HUDEP-2 (cell line): ENCODE measurements at regions not wholly inside any gene's neighbourhood (a gene's known extent, or its start where the extent isn't known, plus 50 kb on each side); places are given as distances from the start of the nearest gene placed in this dataset.
"Not testable (repeated sequence)": the region's sequence is repeated elsewhere in the genome, so short reads cannot be mapped to it uniquely, and the experiment has no call there.

ENCODE experiments used
- DNase-seq, 76 experiments: peaks; one replicate each; lab custom pipeline; 2025; ENCODE audit not compliant: unreplicated experiment in 76 of 76; lab: John Stamatoyannopoulos, UW

GRCh38 chr1:209076688-209077087, 506.8 kb upstream of the CAMK1G start:
- DNase-seq = peak in 8 of 76 experiments; percentile 2 to 28 (median 18)

DNA sequence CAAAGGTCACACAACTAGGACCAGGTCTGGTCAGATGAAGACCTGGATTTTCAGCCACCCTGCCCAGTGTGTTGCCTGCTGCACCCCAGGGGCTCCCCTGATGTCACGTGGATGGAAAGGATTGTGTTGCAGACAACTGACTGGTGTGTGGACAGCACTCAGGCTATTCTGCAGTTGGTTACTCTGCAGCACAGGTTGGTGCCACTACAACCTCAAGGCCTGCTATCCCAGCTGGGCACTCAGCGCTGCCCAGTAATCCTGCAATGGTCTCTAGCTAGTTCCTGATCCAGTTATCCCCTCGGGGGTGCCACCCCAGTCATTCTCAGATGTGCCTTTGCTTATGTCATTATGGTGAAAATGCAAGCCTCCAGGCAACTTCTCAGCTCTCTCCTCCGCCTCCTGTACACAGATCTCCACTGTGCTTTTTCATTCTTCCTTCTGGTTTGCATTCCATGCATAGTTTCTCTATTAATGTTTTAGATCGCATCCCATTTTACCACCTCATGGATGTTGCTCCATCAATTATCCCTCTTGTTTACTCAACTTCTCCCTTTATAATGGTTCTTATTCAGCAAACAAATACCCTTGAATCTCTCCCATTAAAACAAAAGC, 503.2 kb upstream of the CAMK1G start:
- DNase-seq = no peak

DNA sequence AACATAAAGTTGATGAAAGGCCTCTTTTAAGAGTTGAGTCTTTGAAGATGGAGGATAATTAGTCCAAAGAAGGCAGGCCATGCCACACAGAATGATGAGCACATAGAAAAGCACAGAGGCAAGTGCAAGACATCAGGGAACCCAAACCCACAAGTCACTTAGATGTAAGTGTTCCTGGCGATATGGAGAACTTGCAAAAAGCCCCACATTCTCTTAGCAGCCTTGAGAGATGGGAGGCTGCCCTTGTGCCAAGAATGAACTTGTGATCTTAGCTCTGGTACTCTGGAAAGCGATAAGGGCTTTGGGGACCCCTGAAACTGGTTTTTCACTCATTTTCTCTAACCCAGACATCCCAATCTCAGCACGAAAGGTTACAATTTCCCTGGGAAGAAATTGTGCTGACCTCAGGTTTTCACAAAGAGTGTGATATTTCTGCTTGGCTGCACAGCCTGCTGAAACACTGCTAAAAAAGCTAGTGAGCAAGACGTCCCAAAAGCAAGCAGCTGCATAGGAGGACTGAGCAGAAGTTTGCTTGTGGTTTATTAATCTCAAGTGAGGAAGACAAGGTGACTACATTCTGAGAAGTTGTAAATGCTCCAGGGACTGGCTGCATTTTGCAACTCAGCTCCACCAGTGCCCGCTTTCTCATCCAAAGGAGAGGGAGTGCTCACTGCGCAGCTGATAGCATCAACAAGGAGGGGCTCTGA, 496.9 kb upstream of the CAMK1G start:
- no peak for DNase-seq

DNA sequence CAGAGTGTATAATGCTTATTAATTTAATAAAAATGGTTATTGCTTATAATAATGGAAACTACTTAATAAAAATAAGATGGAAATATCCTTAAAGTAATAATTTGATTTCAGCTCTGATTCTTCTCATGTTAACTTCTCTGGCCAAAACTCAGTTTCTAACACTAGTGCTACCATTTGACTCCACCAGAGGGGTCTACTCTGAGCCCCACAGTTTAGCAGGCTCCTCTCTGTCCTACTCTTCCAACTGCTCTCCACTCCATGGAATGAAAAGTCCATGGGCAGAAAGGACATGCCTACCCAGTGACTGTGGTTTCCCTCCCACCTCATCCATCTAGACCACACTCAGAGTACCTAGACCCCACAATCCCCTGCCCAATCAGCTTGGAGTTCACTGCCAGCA, 489.1 kb upstream of the CAMK1G start:
- no peak for DNase-seq

DNA sequence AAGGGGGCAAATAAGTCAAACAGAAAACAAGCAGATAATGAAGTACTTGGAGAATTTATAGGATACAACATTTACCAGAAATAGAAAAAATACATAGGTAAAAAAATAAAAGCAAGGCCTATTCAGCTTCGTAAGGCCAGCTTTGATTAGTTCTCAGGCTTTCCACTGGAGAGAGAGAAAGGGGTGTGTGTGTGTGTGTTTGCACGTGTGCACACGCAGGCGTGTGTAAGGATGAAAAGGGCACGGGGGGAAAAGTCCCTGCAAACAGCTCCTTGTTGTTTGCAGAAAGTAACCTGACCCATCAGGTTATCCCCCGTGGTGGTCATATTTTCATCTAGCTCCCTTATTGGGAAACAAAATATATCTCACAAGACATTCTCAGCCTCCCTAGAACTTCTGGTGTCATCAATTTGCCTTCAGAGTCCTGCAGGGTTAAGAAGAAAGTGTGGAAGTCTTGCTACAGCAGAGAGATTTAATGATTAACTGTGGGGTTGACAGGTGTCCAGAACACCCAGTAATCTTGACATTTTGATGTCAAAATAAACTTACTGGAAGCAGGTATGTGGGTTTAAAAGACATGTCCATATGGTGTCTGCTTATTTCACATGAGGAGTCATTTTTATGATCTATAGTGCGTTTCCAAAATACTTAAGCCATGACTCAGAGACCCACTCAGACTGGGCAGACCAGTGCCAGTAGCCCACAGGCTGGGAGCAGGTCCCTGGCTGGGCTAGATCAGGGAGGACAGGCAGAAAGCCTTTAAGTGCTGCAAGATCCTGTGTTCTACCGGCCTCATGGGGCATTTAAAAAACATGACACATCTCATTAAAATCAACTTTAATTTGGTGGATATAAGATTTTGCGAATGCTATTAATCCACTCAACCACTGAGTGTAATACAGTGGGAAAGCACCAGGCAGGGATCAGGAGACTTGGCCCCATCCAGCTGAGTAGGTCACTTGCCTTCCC, 487.6 kb upstream of the CAMK1G start:
- DNase-seq = no peak

GRCh38 chr1:209100460-209100859, 483.1 kb upstream of the CAMK1G start:
- no peak for DNase-seq

DNA sequence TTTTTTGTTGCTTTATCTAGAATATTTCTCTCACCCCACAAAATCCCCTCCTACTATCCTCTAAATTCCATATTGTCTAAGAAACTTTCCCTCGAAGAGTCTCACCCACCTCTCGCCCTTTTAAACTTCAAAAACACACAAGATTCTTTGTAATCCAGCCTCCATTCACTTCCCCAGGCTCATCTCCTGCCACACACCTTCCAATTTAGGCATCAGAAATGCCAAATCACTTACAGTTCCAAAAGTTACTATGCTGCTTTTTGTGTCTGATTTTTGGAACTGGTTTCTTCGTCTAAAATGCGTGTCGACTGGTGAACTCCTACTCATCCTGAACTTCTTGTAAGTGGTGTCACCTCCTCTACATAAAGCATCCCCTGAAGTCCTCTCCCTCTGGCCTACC, 482.4 kb upstream of the CAMK1G start:
- DNase-seq = no peak

- DNase-seq = no peak
These were observed 481.4 kb upstream of the CAMK1G start for GRCh38 chr1:209102120-209102519.

- no peak for DNase-seq
These were observed 481.0 kb upstream of the CAMK1G start for GRCh38 chr1:209102531-209102930.

DNA sequence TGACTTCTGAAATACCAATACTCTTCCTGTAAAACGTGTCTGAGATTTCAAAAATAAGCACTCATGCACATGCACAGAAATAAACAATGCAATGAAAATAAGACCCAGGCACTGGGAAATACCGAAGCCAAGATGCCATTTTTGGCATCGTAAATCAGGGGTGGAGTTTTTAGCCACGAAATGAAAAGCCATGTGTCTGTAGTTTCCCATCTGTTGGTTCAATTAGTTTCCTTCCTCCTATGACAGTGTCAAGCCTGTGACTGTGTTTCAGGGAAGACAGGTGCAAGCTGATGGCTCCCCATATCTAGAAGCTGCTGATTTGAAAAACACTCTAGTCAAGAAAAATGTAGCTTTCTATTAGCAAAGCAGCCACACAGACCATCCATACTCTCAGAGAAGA, 480.4 kb upstream of the CAMK1G start:
- no peak for DNase-seq

DNA sequence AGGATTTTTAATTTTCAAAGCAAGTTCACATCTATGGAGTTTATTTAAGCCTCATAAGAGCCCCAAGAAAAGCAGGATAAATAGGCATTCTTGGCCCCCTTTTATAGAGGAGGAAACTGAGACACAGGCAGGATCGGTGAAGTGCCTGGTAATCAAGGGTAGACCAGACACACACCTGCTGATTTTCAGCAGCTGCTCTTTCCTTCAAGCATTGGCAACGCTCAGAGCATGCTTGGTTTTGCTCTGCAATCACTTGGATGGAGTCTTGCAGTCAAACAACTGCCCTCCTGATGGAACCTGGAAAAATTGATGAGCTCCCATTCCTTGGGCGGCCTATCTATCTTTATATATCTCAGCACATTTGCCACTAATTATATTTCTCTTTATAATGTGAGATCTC, 478.9 kb upstream of the CAMK1G start:
- no peak for DNase-seq

DNA sequence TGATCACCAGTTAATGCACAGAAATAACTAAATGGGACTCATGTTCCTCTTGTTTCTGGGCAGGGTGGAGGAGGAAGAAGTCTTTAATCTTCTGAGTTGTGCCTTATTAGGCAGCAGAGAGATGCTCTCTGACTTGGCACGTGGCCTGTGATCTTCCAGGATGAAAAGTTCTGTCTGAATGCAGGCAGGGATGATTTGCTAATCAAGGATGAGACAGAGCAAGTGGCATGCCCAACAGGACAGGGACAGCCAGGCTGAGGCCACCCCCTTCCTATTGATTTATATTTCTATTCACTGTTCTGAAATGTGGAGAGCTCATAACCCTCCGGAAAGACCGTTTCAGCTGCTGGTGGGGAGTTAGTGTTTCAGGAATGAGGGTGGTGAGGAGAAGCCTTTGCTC, 477.8 kb upstream of the CAMK1G start:
- no peak for DNase-seq

- no peak for DNase-seq
These were observed 477.2 kb upstream of the CAMK1G start for GRCh38 chr1:209106237-209106741.

DNA sequence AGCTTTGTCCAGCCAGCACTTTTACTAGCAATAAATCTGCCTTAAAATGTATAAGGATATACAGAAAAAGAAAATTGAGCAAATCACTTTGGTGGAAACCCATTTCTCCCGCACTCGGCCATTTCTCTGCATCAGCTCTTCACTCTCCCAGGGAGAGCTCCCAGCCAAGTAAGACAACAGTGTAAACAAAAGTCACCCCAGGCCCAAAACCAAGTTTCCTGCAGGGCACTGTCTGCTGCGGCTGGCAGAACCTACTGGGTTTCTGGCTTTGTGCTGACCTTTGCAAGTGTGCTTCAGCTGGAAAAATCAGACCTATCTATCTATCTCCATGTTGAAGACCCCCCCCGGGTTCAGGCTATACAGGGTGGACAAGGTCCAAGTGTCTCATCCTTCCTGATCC, 476.7 kb upstream of the CAMK1G start:
- DNase-seq = no peak

DNA sequence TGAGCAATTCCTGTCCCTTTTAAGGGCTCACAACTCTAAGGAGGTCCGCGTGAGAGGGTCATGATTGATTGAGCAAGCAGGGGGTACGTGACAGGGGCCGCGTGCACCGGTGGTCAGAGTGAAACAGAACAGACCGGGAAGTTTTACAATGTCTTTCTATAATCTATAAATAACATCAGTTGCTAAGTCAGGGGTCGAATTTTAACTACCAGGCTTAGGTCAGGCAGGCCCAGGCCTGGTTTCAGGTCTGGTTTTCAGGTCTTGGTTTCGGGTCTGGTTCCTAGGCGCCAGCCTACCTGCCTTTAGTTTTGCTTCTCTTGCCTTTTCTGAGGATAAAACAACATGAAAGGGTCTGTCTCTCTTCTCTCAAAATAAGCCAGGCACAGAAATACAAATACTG, 476.0 kb upstream of the CAMK1G start:
- DNase-seq = no peak

DNA sequence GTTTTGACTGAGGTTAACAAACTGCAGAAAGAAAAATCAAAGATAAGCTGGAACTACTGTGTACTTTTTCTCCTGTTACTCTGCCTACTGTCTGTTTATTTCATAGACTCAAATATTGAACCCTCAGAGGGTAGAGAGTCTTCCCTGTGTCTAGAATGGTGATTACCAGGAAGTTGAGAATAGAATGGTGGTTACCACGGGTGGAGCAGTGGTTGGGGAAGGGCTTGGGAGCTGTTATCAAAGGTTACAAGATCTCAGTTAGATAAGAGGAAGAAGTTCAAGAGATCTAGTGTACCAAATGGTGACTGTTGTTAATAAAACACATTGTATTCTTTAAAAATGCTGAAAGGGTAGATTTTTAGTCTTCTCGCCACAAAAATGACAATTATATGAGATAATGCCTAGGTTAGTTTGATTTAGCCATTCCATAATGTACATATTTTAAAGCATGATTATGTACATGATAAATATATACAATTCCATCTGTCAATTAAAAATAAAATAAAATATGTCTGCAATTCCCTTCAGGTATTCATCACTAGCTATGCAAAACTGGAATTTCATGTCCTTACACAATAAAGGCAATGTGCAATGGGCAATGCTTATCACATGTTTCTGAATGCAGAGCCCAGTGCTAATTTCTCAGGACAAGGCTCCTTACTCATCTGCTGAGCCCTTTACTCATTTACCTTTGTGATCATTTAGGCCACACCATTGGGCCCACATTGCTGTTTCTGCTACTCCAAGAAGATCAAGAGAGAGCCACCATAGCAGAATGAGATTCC, 474.3 kb upstream of the CAMK1G start:
- DNase-seq = no peak

- DNase-seq = no peak
These were observed 470.0 kb upstream of the CAMK1G start for GRCh38 chr1:209113521-209113920.

DNA sequence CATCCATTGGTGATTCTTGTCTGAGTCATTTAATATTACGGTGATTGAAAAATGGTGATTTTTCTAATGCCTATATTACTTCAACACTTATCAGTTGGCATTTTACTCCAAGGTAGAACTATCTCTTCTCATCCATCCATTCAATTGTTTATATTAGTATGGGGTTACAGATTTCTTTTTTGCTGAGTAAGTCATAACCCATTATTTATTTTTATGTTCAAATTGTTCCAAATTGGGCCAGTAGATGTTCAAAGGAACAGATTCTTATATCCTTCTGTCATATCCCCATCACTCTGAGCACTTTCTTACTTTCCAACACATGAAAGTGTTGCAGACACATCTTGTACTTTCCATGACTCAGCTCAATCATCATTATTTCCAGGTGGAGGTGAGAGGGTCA, 466.8 kb upstream of the CAMK1G start:
- DNase-seq = no peak

- no peak for DNase-seq
These were observed 459.9 kb upstream of the CAMK1G start for GRCh38 chr1:209123601-209124000.

- not testable (repeated sequence) for DNase-seq
These were observed 454.4 kb upstream of the CAMK1G start for GRCh38 chr1:209129091-209129490.

GRCh38 chr1:209130886-209131285, 452.6 kb upstream of the CAMK1G start:
- DNase-seq = no peak
